ENCODE measurements at regions not wholly inside any gene's neighbourhood (a gene's known extent, or its start where the extent isn't known, plus 50 kb on each side); places are given as distances from the start of the nearest gene placed in this dataset.
"Not testable (repeated sequence)": the region's sequence is repeated elsewhere in the genome, so short reads cannot be mapped to it uniquely, and the experiment has no call there.

DNA sequence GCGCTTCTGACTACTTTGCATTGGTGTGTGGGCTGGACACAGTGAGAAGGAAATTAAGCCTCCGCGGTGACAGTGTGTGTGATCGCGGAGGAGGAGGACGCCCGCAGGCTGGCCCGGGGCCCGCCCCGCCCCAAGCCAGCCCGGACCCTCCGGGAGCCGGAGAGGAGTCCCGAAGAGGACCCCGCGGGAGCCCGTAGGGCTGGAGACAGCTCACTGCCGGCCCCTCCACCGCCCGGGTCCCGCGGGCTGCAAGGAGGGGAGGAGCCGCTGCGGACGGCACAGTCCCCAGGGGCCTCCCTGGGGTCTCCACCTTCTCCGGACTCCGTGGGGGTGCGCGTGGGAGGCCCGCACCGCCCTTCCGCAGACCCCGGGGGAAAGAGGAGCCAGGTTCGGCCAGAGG, 146.4 kb upstream of the ERCC6L2 start:
- DNase-seq, result no peak

DNA sequence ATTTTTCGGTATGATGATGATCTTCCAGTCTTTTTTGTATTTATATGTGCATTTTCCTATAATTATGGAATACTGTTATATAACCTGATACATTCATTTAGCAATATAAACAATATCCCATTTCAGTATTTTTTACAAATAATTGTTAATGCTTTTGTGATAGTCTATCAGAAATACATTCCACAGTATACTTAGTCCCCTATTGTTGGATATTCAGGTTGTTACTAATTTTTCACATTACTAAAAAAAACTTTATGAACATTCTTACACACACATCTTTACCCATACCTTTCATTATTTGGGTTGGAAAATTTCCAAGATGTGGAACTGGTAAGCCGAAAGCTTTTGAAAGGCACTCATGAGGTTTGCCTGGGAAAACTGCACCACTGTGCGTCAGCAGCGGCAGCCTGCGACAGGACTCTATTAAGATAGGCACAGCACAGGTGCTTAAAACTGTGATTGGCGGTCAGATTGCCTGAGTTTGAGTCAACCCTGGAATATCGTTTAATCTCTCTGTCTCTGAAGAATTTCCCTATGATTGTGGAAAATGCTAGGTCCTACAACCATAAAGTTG, 147.5 kb upstream of the ERCC6L2 start:
- DNase-seq, result no peak

DNA sequence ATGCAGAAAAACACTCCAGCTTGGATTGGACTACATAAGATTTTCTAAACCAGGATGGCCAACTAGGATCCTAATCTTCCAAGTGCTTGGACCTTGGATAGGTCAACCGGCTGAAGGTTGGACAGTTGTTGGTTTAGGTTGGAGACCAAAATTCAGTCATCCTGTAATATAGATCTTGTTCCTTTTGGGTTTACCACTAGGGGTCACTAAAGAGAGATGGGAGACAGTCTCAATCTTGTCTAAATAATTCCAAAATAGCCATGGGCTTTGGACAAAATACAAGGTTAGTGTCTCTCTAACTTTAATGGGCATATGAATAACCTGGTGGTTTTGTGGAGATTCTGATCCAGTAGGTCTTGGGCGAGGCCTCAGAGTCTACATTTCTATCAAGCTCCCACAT, 148.7 kb upstream of the ERCC6L2 start:
- DNase-seq, result no peak

DNA sequence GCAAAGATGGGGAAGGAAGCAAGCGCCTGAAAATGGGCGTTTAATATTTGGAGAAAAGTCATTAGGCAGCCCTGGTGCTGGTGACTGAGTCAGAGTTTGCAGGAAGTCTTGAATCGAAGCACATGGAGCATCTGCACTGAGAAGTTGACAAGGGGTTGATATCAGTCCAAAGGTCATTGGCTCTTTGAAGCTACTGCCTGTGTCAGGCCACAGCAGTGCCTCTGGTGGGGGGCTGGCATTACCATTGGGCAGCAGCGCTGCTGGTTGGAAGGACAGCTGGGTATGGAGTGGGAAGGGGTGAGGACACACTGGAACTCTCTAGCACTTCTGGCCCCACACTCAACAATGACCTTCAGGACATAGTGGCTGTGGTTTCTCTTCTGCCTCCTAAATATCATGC, 150.4 kb upstream of the ERCC6L2 start:
- no peak for DNase-seq

DNA sequence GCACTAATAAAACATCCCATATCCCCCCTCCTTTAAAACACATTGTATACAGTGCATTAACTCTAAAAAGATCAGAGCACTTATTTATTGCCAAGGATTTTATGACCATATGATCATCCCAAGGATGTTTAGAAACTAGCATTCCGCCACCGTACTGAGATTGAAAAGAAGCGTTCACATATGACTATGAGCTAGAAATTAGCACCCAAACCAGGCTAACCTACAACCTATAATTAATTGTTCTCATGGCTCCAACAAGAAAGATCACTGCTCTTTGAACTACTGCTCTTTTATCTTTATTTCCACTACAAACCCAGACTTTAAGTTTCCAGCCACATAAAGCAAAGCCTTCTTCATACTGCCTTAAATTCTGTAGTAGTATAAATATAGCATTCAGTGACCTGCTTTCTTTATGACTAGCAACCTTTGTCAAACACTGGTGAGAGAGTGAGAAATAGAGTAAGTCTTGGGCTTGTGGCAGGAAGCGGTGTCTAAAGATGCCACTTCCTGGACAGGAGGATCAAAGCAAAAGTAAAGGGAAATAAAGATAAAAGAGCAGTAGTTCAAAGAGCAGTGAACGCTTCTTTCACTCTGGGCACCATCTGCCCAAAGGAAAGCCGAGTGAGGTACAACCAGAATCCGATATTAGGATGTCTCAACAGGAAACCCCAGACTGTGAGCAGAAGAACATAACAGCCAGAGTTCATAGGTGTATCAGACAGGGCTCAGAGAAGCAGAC, 151.1 kb upstream of the ERCC6L2 start:
- DNase-seq, result peak; percentile 40

DNA sequence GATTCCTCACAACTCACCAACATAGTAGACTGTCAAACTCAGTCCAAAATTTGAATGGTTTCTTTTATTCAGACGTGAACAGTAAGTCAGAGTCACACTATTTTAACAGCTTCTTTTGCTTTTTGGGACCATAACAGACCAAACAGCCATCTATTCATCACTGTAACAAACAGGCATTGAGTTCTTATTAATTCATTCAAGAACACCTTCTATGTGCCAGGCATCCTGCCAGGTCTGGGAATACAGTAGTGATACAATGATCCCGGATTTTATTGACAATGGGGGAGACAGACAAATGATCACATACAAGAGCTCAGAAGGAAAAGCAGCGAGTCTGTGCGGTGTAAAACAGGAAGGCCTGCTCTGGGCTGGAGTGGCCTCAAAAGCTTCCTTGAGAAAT, 153.3 kb upstream of the ERCC6L2 start:
- no peak for DNase-seq

DNA sequence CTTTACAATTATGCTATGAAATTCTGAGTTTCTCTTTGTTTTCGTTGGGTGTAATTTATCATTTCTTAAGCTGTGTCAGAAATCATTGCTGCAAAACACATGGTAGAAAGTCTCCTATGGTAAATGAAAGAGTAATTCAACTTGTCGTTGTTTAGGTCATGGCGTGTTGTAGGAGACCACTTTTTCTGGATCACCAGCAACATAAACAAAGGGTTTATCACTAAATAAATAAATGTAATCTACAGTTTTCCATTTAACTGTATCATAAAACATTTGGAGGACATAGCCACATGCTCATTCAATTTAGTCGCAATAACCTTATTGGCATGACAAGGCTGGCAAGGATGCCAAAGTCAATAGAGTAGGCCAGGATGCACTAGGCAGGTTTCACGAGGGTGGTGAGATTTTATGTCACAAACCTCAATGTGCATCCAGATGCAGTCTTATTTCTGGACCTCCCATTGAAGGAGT, 154.4 kb upstream of the ERCC6L2 start:
- DNase-seq, result no peak

DNA sequence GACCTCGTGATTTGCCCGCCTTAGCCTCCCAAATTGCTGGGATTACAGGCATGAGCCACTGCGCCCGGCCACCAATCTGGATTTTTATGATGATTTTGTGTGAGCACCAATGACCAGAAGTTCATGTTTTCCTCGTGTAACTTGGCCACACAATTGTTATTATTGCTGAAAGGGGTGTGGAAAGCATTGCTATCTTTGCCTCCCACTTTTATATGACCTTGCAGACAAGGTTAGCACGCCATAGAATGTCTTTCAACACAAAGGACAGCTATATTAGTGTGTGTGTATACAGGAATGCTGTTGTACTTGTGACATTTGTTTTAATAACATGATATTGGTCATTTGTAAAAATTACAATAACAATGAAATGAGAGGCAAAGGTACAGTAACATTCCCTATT, 155.0 kb upstream of the ERCC6L2 start:
- no peak for DNase-seq

DNA sequence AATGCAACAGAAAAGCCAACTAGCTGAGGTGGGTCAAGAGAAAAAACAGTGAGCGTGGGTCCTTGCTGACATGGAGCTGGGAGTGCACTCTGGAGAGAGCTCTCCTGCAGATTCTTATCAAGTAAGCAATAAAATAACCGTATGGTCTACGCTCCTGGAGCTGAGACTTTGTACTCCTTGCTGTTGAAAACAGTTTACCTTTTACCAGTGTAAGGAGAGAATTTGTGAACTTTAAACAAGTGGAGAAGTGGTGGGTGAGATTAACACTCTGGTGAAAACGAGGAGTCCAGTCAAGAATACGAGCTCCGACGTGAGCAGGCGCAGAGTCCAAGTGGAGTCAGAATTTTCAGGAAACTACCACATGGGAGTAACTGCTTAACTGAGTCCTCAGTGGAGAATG, 156.1 kb upstream of the ERCC6L2 start:
- DNase-seq, result no peak

DNA sequence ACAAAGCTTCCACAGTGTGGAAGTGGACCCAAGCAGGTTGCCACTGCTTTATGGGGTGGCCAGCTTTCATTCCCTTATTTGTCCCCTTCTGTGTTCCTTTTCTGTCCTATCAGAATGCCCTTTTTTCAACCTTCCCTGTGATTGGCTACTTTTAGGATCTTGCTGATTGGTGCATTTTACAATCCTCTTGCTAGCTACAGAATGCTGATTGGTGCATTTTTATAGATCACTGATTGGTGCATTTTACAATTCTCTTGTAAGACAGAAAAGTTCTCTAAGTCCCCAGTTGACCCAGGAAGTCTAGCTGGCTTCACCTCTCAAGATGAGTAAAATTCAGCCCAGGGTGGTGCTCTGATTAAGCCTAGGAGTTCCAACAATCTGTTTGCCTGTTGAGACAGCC, 157.2 kb upstream of the ERCC6L2 start:
- DNase-seq, result no peak

DNA sequence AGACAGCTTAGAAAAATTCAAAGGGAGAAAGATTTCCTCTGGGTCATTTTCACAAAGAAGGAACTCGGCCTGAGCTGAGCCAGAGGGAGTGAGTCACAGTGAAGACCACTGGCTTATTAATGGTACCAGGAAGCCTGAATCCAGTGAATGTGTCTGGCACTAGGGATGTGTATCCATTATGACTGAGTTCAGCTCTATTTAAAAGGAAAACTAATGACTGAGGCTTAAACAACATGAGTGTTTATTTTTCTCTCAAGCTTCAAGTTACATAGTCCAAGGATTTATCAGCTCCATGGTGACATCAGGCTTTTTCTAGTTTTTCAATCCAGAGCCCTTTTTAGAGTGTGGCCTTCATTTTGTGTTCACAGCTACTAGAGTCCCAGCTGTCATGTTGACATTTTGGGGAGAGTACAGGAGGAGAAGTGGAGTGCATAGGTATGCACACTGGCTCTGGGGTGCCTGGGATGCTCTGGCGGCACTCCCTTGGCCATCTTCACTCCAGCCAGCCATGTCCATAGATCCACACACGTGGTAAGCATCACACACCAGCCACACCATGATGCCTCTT, 159.5 kb upstream of the ERCC6L2 start:
- no peak for DNase-seq

DNA sequence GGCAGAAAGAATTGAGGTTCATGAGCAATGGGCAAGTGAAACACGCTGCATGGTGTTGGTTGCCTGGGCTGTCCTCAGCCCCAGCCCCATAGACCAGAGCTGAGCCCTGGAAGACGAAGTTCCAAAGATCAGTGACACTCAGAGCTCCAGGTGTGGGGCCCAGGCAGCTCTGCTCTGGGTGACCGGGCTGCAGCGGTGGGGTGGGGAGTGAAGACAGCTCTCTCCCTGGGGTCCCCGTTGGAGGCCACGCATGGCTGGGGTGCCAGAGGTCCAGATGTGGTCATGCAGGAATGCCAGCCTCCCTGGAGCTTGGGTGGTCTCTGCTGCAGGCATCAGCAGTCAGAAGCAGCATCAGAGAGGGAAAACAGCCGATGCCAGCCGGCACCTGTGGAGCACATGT, 165.0 kb upstream of the ERCC6L2 start:
- DNase-seq, result no peak

DNA sequence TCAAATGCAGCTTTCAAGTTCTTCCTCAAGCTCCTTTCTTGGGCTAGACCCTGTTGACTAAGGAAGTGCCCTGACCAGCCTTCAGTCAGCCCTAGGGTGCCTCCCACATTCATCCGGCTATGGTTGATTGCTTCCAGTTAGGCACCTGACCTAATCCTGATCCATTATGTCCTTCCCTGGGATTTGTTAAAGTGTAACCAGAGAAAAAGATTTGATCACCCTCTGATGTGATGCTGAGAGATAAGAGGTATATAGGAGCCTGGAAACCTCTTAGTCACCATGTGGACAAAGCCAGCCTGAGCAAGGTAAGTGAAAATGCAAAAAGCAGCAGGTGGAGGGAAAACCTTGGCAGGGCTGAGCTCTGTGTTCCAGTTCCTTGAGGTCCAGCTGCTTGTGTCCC, 178.8 kb upstream of the ERCC6L2 start:
- DNase-seq, result no peak

DNA sequence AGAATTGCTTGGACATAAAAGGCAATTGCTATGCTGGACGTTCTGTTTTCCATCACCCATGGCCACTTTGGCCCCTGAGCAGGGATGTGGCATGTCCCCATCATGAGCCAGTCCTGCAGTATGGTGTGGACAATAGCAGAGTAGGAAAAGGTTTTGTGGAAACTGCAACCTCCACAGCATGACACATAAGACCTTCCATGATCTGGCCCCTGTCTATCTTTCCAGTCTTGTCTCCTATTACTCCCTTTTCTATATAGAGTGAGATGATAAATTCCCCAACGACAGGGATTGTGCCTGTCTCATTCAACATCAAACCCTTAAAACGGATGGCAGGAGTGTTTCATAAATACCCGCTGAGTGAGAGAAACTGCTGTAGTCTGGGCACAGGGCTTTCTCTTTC, 174.7 kb upstream of the PTCH1 start:
- DNase-seq, result no peak

DNA sequence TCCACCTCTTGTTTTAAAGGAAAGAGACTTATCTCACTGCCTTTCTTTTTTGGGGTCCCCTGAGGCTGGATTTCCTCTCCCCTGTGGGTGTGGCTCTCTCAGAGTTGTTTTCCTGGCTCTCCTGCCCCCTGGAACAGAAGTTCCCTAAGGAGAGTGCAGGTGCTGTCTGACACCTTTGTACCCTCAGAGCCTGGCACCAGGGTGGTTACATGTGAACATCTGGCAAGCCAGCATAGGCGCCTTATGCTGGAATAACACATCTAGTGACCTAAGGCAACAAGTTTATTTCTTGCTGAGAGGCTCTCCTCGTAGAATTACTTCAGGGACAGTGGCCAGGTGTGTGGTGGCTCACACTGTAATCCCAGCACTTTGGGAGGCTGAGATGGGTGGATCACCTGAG, 172.9 kb upstream of the PTCH1 start:
- DNase-seq, result no peak

DNA sequence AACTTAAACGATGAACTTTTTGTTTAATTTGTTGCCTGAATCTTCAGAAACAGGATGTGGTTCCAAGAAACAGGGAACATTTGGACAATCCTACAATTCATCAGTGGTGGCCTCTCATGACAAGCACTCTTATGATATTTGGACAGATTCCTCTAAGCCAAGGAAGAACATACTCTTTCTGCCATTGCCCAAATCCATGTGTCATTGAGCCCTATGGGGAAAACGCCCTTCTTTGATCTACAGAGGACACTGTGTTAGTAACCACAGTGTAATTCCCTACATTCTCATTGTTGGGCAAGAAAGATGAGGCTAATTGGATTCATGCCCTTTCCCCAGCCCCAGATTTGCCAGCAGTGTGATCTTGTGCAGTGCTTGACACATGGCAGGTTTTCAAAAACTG, 167.7 kb upstream of the PTCH1 start:
- DNase-seq, result no peak

DNA sequence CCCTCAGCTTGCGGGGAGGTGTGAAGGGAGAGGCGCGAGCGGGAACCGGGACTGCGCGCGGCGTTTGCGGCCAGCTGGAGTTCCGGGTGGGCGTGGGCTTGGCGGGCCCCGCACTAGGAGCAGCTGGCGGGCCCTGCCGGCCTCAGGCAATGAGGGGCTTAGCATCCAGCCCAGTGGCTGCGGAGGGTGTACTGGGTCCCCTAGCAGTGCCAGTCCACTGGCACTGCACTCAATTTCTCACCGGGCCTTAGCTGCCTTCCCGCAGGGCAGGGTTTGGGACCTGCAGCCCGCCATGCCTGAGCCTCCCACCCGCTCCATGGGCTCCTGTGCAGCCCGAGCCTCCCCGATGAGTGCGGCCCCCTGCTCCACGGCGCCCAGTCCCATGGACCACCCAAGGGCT, 163.5 kb upstream of the PTCH1 start:
- DNase-seq, result not testable (repeated sequence)

DNA sequence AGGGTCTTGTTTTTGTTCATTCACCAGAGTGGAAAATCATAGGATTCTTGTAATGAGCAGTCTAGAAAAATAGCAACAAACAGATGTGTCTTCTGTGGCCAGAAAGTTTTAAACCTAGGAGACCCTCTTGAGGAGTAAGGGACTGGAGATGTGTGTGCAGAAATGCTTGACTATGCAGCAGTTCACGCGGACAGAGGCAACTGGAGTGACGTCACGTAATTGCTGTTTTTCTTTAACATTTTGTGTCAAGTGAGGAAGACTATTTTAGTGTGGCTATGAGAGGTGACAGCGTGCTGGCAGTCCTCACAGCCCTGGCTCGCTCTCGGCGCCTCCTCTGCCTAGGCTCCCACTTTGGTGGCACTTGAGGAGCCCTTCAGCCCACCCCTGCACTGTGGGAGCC, 163.1 kb upstream of the PTCH1 start:
- DNase-seq, result no peak

DNA sequence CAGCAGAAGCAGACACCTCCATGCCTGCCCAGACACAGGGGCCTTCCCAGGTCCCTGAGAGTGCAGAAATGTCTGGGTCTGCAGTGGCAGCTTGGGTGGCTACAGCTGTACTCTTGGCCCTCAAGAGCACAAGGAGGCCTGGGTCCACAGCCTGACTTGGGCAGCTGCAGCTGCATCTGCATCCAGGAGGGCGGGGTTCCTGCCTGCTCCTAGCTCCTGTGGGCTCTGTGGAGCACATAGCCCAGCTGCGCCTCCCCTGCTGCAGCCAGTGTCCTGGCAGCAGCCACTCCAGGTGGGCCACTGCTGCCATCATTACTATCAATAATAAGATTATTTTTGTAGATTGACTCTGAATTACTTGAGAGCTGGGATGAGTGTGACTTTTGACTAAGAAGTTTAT, 162.0 kb upstream of the PTCH1 start:
- DNase-seq, result no peak

DNA sequence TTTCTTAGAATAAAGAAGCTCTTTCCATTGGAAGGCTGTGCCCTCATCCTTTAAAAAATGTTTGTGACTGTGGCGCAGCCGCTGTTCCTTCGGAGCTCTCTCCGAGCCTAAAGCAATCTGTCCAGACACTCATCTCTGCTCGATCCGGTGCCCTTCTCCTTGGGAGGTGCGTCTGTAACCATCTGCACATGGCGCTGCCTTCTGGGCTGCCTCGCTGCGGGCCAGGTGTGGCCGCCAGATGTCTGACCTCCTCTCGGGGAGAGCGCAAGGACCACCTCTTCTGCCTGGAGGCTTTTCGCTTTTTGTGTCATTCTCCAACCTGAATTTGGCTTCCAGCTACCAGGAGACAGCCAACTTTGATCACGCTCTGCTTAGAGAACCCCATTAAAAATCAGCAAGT, 153.4 kb upstream of the PTCH1 start:
- DNase-seq, result no peak

DNA sequence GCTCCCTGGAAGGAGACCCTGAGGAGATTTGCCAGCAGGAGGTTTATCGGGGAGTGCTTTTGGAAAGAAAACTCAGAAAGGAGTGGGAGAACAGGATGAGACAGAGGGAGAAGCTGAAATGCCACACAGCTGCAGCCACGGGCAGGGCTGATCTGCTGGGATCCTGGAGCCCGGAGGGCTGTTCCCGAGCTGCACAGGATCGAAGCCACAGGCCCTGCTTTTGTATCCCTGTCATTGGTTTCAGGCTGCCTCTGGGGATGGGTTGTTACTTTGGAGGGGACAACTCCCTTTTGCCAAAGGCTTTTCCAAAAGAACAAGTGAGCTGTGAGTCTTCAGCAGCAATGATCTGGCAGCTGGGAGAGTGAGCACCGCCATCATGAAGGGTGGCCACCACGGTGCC, 152.5 kb upstream of the PTCH1 start:
- DNase-seq, result no peak

DNA sequence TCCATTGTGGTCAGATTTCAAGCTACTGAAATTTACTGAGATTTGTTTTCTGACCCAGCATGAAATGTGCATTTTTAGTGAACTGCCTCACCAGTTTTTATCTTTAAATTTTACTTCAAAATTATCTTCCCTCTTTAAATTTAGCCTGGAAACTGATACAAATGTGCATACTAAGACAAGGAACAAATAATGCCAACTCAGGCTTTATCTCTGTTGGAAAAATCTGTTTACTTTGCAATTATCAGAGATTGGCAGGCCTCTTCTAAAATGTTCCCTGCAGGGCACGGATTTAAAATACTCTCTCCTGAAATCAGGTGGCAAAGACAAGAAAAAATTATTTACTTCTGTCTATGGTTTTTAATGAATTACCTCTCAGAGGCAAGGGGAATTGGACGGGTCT, 151.0 kb upstream of the PTCH1 start:
- DNase-seq, result no peak

DNA sequence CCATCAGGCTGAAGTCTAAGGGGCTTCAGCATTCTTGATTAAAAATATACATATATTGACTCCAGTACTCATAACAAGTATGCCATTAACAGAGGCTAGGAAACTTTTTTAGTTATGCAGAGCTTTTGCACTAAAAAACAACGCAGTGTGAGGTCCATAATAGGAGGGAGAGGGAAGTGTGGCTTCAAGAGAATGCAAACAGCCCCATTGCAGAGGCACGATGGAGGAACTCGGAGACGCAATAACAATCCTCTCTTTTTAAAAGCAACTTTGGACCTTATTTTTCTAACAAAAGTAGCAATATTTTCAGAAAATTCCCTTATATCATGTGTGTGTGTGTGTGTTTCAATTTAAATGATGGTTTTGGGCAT, 150.0 kb upstream of the PTCH1 start:
- DNase-seq, result no peak

DNA sequence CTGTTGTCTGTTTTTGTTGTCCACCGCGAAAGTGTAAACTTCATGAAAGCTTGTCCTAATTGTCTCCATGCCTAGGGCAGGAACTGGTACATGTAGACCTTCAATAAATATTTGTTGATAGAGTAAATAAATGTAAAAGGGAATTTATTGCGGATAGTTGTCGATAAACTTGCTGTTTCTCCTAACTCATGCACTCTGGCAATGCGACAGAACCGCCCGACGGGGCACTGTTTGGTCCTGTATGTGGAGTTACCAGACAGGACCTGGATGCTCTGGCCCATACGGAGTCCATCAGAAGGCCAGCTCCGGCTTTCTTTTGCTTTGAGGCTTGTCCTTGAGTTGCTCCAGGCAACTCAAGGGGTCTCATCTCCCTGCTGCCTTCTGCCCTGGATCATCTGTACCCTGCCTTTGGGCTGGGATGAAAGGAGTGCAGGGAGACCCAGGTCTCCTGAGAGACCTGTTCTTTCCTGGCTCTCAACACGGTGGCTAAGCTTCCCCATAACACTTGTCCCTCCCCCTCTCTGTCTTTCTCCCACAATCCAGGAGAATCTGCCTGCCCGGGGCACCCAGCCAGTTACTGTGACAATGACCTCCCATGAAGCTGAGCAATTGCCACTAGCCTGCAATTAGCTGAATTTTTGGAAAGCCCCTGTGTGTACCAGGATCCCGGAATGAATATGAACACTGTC, 149.5 kb upstream of the PTCH1 start:
- no peak for DNase-seq
